Hippocampal formation (tissue), 2 donors: ENCODE measurements at regions not wholly inside any gene's neighbourhood (a gene's known extent, or its start where the extent isn't known, plus 50 kb on each side); places are given as distances from the start of the nearest gene placed in this dataset.
"Not testable (repeated sequence)": the region's sequence is repeated elsewhere in the genome, so short reads cannot be mapped to it uniquely, and the experiment has no call there.

Experiments
- DNase-seq, 2 donors: peaks; one replicate each; lab custom pipeline; 2025; lab: John Stamatoyannopoulos, UW

DNA sequence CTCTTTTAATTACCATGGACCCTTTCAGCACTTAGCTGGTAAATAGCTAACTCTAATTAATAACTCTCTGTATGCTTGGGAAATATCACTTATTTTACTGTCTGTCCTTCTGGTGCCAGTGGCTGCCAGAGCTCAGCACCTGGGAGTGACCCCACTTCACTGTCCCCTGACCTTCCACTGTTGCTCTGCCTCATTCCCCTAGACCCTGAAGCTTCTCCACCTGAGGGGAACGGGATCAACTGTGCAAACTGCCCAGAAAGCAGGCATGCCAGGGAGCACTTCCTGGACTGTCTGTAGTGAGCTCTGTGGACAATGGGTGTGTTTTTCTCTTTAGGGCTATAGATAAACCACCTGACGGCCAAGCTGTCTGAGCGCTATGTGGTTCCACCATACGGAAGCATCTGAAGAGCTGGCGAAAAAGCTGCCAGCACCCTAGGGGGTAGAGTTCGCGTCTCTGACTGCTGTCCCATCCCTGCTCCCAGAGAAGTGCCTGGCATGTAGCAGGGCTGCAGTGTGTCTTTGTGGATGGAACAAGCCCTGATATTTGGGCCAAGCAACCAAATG, 106.3 kb upstream of the FOXA2 start:
- no peak for DNase-seq

- peak; percentile 74 to 84 for DNase-seq
Observed at GRCh38 chr20:22691369-22692118, 107.2 kb upstream of the FOXA2 start.

DNA sequence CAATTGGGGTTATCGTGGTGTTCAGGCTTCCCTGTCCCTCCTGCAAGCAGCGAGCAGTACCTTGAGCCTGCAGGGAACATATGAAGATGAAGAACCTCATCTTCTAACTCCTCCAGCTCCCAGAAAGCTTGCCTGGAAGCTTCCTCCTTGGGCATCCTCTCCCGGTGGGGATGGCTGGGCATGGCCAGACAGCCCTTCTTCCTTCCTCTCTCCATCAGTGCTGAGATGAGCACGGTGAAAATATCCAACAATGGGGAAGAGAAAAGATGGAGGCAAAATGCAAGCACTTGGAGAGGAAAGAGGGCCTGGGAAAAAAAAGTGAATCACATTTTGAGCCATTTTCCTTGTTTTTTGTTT, 107.7 kb upstream of the FOXA2 start:
- no peak for DNase-seq

GRCh38 chr20:22692620-22693019, 108.2 kb upstream of the FOXA2 start:
- not testable (repeated sequence) for DNase-seq

GRCh38 chr20:22696759-22697158, 112.4 kb upstream of the FOXA2 start:
- no peak for DNase-seq

DNA sequence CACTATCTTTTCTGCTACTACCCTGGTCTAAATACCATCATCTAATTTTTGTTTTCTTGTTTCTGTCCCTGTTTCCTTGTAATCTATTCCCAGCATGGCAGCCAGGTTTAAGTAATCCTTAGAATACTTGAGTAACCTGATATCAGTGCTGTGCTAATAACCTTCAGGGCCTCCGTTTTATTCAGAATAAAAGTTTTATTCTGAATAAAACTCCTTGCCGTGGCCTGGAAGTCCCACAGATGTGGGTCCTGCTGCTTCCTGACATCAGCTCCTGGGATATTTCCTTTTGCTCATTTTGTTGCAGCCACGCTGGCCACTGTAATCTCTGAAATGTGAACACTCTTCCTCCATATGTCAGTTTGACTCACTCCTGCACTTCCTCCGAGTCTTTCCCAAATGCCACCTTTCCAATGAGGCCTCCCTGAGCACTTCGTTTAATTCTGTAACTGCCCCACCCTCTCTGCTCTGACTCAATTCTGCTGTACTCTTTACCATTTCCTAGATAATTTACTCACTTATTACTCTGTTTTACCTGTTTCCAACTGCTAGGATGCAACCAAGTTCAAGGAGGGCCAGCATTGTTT, 114.0 kb upstream of the FOXA2 start:
- no peak for DNase-seq

DNA sequence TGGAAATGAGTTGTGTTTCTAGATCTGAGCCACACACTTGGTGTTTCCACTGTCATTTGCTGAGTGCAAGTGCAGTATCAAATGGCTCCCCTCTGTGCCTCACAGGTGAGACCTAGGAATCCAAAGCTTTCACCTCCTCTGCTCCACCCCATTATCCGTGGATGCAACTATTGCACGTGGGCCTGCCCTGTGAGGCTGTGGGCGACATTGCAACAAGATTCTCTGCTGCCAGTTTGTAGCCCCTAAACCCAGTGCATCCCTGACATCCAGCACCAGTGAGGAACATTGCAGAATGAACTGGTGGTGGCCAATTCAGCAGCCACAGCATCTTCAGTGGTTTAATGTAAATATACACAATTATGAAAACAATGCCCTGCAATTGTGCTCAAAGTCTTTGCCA, 115.0 kb upstream of the FOXA2 start:
- no peak for DNase-seq

DNA sequence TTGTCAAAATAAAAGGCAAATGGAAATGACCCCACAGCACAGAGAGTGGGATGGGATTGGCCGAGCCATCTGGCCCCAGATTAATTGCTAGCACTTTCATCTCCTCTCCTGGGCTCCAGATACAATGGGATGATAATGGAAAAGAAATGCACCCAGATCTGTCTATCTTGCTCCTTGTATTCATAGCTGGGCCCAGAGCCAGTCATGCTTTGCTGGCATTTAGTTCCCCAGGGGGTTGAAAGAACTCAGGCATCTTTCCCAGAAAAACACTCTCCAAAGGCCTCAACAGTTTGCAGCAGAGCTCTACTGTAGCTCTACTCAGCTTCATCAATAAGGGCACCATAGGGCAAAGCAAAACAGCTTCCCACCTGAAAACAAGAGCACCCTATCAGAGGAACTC, 116.0 kb upstream of the FOXA2 start:
- DNase-seq, result peak in 1 of 2 donors; percentile 3

GRCh38 chr20:22701679-22702308, 117.4 kb upstream of the FOXA2 start:
- DNase-seq, result no peak

DNA sequence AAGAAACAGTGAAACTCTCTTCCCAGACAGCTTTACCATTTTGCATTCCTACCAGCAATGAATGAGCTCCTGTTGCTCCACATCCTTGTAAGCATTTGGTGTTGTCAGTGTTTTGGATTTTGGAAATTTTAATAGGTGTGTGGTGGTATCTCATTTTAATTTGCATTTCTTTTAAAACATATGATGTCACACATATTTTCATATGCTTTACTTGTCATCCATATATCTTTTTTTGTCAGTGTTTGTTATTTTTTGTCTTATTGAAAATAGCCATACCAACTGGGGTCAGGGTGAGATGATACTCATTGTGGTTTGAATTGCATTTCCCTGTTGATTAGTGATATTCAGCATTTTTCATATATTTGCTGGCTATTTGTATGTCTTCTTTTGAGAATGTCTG, 119.5 kb upstream of the FOXA2 start:
- DNase-seq, result no peak

DNA sequence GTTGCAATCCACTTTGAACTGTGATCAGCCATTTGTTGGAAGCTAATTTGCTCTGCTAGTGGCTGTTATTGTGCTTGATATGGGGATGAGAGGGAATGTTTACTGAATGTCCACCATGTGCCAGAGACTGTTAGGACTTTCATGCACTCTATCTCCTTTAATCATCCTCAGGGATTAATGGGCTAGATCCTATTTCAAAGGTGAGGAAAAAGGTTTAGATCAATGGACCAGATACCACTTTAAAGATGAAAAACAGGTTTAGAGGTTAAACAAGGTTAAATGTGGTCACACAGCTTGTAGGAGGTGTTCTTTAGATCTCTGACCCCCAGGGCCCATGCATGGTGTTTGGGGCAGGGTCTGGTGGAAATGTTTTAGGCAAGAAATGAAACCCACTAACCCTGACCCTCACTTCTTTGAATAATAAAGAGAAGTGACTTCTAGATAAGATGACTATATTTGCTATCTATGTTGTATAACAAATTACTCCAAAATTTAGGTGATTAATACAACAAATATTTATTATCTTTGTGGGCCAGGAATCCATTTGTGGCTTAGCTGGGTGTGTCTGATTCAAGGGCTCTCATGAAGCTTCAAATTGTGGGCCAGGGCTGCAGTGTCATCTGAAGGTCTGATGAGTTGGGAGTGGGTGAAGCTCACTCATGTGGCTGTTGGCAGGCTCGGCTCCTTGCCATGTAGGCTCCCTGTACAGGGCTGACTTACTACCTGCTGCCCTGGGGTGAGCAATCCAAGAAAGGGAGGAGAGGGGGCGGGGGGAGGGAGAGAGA, 127.8 kb upstream of the FOXA2 start:
- DNase-seq, result no peak

DNA sequence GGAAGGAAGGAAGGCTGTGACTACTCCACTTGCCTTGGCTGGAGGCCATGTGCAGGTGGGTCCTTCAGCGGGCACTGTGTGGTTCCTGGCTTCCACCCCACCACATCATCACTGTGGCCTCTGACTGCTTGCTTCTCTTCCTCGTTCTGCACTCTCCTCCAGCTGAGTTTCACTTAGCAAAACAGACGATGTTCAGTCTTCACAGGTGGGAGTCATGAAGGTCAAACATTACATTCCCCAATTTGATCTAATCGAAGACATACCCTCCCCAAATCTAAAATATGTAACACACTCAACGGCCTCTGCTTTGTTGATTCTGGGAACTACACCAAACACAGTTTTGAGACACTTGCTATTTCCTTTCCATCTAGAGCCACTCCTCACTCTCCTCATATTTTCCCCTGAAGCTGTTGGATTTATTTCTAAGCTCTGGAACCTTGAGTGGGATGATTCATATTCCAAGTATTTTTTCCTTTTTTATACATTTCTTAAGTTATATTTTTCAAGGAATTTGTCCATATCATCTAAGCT, 132.5 kb upstream of the FOXA2 start:
- no peak for DNase-seq

GRCh38 chr20:22717466-22717865, 133.1 kb upstream of the FOXA2 start:
- no peak for DNase-seq

DNA sequence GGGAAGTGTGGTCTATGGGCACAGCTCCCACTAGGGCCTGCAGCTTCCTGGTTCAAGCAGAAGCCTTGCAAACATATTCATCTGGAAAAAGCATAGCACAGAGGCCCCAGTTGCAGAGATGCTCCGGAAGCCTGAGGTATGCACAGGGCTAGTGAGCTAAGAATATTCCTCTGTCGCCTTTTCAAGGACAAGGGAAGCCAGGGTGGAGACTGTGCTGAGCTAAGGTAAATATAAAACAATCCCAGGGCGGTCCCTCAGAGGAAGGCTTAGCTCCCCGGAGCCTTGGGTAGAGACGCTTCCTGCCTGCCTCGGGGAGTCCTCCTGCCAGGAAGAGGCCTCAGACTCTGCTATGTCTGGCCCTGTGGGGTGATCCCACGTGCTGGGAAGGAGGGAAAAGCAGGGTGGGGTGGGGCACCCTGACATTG, 134.8 kb upstream of the FOXA2 start:
- DNase-seq, result no peak

- no peak for DNase-seq
Observed at GRCh38 chr20:22720206-22720605, 135.8 kb upstream of the FOXA2 start.

DNA sequence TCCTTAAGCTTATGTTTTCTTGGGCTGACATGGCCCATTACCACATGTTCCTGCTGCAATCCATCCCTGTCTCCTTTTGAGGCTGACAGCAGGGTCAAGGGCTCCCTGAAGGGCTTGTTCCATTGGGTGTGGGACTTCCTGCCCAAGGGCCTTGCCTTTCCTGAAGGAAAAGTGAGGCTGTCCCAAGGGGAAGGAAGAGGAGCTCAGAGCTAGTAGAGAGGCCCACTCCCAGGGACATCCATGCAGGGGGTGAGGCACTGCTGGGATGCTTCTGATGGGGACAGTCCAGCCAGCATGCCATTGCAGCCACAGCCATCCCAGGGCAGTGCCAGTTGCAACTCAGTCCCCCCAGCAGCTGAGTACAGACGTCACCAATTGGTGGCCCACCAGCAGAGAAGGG, 138.4 kb upstream of the FOXA2 start:
- no peak for DNase-seq

GRCh38 chr20:22723659-22724058, 139.3 kb upstream of the FOXA2 start:
- no peak for DNase-seq

GRCh38 chr20:22728146-22728745, 143.9 kb upstream of the FOXA2 start:
- no peak for DNase-seq

GRCh38 chr20:22729180-22729579, 144.8 kb upstream of the FOXA2 start:
- no peak for DNase-seq

- DNase-seq, result no peak
Observed at GRCh38 chr20:22729616-22730236, 145.4 kb upstream of the FOXA2 start.

DNA sequence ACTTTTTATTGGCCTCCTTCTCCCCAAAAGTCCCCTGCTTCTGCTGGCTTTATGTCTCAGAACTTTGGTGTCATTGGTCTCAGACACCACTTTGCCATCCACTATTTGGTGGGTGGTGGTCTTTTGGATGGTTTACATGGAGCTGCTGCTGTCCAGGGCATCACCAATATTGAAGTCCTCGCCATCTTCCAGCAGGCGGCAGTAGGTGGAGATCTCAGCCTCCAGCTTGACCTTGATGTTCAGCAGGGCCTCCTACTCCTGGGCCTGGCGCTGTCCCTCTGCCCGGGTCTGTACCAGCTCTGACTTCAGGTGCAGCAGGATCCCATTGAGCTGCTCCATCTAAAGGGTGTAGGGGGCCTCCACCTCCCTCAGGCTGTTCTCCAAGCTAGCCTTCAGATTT, 148.4 kb upstream of the FOXA2 start:
- DNase-seq, result no peak
